ENCODE measurements at regions not wholly inside any gene's neighbourhood (a gene's known extent, or its start where the extent isn't known, plus 50 kb on each side); places are given as distances from the start of the nearest gene placed in this dataset.

DNA sequence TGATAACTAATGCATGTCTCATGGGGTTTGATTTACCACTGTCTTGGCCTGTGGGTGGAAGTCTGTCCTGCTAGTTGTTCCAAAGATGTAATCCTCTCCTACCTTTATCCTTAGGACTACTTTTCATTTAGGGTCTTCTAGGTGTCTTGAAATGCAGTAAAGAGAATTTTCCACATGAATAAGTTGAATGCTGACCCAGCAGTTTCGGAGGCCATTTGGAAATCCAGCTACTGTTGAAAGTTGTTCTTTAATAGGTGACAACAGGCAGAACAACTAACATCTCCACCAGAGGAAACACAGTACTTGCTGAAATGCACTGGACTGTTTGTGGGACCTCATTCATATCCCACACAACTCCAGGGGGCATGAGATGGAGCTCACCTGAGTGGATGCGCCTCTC, 478.1 kb downstream of the BTBD3 start:
- TF ChIP-seq TCF12 (IDR thresholded peaks at IDR 0.05; ENCODE audit: low read depth) (no peak), TAF1 (IDR thresholded peaks at IDR 0.05; ENCODE audit: low read depth) (no peak), REST (IDR thresholded peaks at IDR 0.05; ENCODE audit: low read depth) (no peak), CEBPB (IDR thresholded peaks at IDR 0.05) (no peak), YY1 (IDR thresholded peaks at IDR 0.05; ENCODE audit: low read depth) (no peak), CREB1 (IDR thresholded peaks at IDR 0.05; ENCODE audit: low read depth) (no peak)

GRCh38 chr20:12399110-12399836, 481.6 kb downstream of the BTBD3 start:
- TF ChIP-seq MAX (IDR thresholded peaks at IDR 0.05) (no peak), REST (IDR thresholded peaks at IDR 0.05; ENCODE audit: low read depth) (no peak), TEAD4 (IDR thresholded peaks at IDR 0.05) (no peak), EP300 (IDR thresholded peaks at IDR 0.05; ENCODE audit: borderline replicate concordance) (no peak), YY1 (IDR thresholded peaks at IDR 0.05; ENCODE audit: low read depth) (no peak), FOXM1 (IDR thresholded peaks at IDR 0.05; ENCODE audit: borderline replicate concordance, low read depth) (no peak), CREB1 (IDR thresholded peaks at IDR 0.05; ENCODE audit: low read depth) (no peak), EGR1 (IDR thresholded peaks at IDR 0.05) (no peak), TAF1 (IDR thresholded peaks at IDR 0.05; ENCODE audit: low read depth) (no peak), RAD21 (IDR thresholded peaks at IDR 0.05; ENCODE audit: low read depth) (no peak), ZBTB7A (IDR thresholded peaks at IDR 0.05; ENCODE audit: low read depth) (no peak), TCF12 (IDR thresholded peaks at IDR 0.05; ENCODE audit: low read depth) (no peak), NFIC (IDR thresholded peaks at IDR 0.05) (no peak), USF1 (IDR thresholded peaks at IDR 0.05) (no peak), CEBPB (IDR thresholded peaks at IDR 0.05) (no peak)

DNA sequence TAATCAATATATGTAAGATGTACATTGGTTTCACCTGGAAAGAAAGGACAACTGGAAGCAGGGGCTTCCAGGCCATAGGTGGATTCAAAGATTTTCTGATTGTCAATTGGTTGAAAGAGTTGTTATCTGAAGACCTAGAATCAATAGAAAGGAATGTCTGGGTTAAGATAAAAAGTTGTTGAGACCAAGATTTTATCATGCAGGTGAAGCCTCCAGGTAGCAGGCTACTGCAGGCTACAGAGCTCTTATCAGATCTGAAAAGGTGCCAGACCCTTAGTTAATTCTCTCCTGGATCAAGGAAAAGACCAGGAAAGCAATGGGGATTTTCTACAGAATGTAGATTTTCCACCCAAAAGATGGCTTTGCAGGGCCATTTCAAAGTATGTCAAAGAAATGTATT, 487.2 kb downstream of the BTBD3 start:
- TF ChIP-seq CREB1 (IDR thresholded peaks at IDR 0.05; ENCODE audit: low read depth) (no peak), EP300 (IDR thresholded peaks at IDR 0.05; ENCODE audit: borderline replicate concordance) (no peak), CEBPB (IDR thresholded peaks at IDR 0.05) (no peak), MAX (IDR thresholded peaks at IDR 0.05) (no peak)

DNA sequence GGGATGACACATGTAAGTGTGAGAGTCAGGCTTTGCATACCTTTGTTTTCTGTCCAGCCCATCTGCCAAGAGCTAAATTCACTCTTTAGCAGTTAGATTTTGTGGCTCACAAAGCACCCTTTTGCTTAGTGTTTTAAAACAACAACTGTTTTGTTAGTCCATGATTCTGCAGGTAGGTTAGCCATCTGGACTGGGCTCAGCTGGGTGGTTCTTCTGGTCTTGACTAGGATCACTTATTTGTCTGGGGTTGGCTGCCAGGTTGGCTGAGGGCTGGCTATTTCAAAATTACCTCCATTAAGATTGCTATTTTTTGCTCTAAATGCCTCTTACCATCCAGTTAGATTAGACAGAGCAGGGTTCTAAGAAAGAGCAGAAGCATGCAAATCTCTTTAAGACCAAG, 489.3 kb downstream of the BTBD3 start:
- no peak for TF ChIP-seq TEAD4 (IDR thresholded peaks at IDR 0.05)
- TF ChIP-seq TCF12 (IDR thresholded peaks at IDR 0.05; ENCODE audit: low read depth), result no peak
- no peak for TF ChIP-seq YY1 (IDR thresholded peaks at IDR 0.05; ENCODE audit: low read depth)
- TF ChIP-seq EP300 (IDR thresholded peaks at IDR 0.05; ENCODE audit: borderline replicate concordance), result no peak
- TF ChIP-seq RAD21 (IDR thresholded peaks at IDR 0.05; ENCODE audit: low read depth), result no peak

DNA sequence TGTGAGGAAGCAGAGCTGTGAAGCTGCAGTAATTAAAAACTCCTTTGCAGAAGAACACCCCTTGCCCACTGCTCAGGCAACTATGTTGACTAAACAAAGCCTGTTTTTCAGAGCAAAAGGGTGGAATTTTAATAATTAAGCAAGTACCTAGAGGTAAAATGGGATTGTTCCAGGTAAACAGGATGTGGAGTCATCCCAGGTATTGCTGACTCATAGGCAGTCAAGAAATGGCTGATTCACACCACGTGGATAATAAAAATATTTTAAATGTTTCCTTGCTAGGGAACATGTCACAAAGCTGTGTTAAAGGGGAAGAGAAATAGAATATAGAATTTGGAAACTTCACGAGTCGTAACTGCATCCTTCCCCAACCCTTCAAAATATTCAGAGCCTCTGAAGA, 491.8 kb downstream of the BTBD3 start:
- TF ChIP-seq REST (IDR thresholded peaks at IDR 0.05; ENCODE audit: low read depth) (no peak), CREB1 (IDR thresholded peaks at IDR 0.05; ENCODE audit: low read depth) (no peak), TEAD4 (IDR thresholded peaks at IDR 0.05) (no peak), YY1 (IDR thresholded peaks at IDR 0.05; ENCODE audit: low read depth) (no peak), RAD21 (IDR thresholded peaks at IDR 0.05; ENCODE audit: low read depth) (no peak), FOXM1 (IDR thresholded peaks at IDR 0.05; ENCODE audit: borderline replicate concordance, low read depth) (no peak), TCF12 (IDR thresholded peaks at IDR 0.05; ENCODE audit: low read depth) (no peak), EP300 (IDR thresholded peaks at IDR 0.05; ENCODE audit: borderline replicate concordance) (no peak), MAX (IDR thresholded peaks at IDR 0.05) (no peak), CEBPB (IDR thresholded peaks at IDR 0.05) (no peak), NFIC (IDR thresholded peaks at IDR 0.05) (no peak), TAF1 (IDR thresholded peaks at IDR 0.05; ENCODE audit: low read depth) (no peak), EGR1 (IDR thresholded peaks at IDR 0.05) (no peak), USF1 (IDR thresholded peaks at IDR 0.05) (no peak), ZBTB7A (IDR thresholded peaks at IDR 0.05; ENCODE audit: low read depth) (no peak)

Data from Ishikawa (cell line).